Ascending aorta (tissue), 2 donors: ENCODE measurements at regions not wholly inside any gene's neighbourhood (a gene's known extent, or its start where the extent isn't known, plus 50 kb on each side); places are given as distances from the start of the nearest gene placed in this dataset.
A peak's percentile ranks its signal among the peaks of the same experiment; 100 is the strongest.

Source experiments
- DNase-seq, 2 donors: peaks; one replicate each; pipeline ENCODE4 v3.0.0-alpha.2; 2019; ENCODE audit warnings: low spot score in 2 of 2
- H3K27ac ChIP-seq, 2 donors: fragments of 200-600 bp; sonication (generic); one replicate each; pipeline ENCODE4 v1.5.1; 2016 to 2017; ENCODE audit warnings: mild to moderate bottlenecking in 1 of 2
- H3K27me3 ChIP-seq: fragments of 200-600 bp; sonication (generic); one replicate; pipeline ENCODE4 v1.5.1; 2017
- H3K36me3 ChIP-seq, 2 donors: fragments of 200-600 bp; sonication (generic); one replicate each; pipeline ENCODE4 v1.5.1; 2016
- H3K4me1 ChIP-seq, 2 donors: fragments of 200-600 bp; sonication (generic); one replicate each; pipeline ENCODE4 v1.5.1; 2016 to 2017; ENCODE audit warnings: mild to moderate bottlenecking in 1 of 2
- H3K4me3 ChIP-seq, 2 donors: fragments of 200-600 bp; sonication (generic); one replicate each; pipeline ENCODE4 v1.5.1; 2016 to 2017; ENCODE audit warnings: mild to moderate bottlenecking in 1 of 2
- H3K9me3 ChIP-seq, 2 donors: fragments of 200-600 bp; sonication (generic); one replicate each; pipeline ENCODE4 v1.5.1; 2016
- intact Hi-C: fragments of 100-400 bp; cut with DNase I; formaldehyde crosslinking; loops from one replicate; pipeline ENCODE4 v1.15.1; 2023
- TF ChIP-seq, protein P1 (sequence below), 3 experiments: fragments of 200-600 bp in 2 of 3; fragments of 450-650 bp in 1 of 3; sonication (generic) in 2 of 3; IDR thresholded peaks; one replicate each; pipeline ENCODE4 v1.5.1; 2016 to 2019; ENCODE audit warnings: antibody characterized with exemption in 3 of 3, mild to moderate bottlenecking in 1 of 3, moderate library complexity in 1 of 3

DNA sequence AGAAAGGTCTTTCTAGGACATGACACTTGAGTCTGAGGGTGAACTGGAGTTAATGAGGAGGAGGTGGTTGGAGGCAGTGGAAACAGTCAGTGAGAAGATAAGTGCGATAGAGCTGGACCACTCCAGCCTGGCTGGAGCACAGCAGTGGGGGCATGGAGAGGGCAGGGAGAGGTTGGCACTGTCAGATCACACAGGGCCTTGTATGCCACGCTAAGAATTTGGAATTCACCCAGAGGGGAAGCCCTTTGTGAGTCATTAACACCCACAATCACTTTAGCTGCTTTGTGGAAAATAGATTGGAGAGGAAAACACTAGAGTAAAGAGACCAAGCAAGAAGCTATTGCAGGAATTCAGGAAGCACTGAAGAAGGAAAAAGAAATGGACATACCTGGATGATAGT lies 83.3 kb downstream of the ZNF621 start:
- H3K9me3 ChIP-seq, result no peaks in the 10 kb centered on the region
- TF ChIP-seq, protein P1, sequence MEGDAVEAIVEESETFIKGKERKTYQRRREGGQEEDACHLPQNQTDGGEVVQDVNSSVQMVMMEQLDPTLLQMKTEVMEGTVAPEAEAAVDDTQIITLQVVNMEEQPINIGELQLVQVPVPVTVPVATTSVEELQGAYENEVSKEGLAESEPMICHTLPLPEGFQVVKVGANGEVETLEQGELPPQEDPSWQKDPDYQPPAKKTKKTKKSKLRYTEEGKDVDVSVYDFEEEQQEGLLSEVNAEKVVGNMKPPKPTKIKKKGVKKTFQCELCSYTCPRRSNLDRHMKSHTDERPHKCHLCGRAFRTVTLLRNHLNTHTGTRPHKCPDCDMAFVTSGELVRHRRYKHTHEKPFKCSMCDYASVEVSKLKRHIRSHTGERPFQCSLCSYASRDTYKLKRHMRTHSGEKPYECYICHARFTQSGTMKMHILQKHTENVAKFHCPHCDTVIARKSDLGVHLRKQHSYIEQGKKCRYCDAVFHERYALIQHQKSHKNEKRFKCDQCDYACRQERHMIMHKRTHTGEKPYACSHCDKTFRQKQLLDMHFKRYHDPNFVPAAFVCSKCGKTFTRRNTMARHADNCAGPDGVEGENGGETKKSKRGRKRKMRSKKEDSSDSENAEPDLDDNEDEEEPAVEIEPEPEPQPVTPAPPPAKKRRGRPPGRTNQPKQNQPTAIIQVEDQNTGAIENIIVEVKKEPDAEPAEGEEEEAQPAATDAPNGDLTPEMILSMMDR (IDR thresholded peaks at IDR 0.05), result no peak
- H3K27me3 ChIP-seq, result no peaks in the 10 kb centered on the region
- H3K36me3 ChIP-seq, result no peaks in the 10 kb centered on the region
- H3K4me1 ChIP-seq, result no peaks in the 10 kb centered on the region
- intact Hi-C loops, result no loop called here
- DNase-seq, result no peak
- no peak overlapping the region for H3K27ac ChIP-seq
- no peak overlapping the region for H3K4me3 ChIP-seq

DNA sequence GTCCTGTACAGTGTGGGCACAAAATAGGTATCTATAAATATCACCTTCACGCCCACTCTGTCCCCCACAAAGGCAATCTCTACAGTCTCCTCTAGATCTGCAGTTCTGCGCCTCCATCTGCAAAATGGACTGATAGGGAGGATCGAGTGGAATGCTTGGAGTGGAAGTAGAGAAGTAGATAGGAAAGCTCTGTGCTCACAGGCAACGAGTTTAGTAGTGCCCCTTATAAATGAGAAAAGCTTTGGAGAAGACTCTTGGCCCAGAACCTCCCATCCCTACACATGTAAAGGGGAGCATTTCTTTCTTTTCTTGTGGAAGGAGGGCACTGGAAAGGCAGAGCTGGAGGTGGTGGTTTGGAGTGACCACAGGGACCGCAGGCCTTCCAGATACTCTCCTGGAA lies 88.5 kb downstream of the ZNF621 start:
- TF ChIP-seq, protein P1 (IDR thresholded peaks at IDR 0.05), result no peak
- no peaks in the 10 kb centered on the region for H3K27me3 ChIP-seq
- no peak for DNase-seq

DNA sequence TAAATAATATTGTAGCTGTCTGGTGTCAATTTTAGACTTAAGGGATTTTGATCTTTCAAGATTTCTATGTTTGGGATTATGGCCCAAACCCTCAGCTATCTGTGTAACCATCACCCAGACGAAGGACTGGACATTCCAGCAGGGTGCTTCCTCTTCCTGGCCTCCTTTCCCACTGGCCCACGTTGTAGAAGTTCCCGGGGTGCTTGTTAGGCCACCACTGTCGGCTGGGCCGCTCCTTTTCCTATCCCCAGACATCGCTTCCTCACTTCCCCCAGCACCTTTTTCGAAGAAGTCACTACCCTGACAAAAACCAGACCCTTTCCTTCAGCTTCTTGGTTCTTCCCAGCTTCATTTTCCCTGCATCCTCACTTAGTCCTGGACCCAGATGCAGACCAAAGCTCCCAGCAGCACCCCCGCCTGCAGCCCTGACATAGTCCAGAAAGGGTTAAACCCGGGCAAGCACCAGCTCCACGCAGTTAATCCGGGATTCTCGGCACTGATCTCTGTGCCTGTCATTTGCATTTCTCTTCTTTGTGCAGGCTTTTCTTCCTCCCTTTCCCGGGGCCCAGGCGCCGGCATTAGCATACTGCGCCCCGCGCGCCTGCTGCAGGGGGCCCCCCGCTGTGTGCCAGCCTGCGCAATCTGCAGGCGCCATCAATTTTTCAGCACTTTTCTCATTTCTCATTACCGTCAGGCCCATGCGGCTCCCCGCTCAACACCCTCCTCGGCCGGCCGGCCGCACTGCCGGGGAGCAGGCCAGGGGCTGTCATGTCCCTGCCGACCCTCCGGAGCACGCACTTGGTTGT lies 90.6 kb downstream of the ZNF621 start:
- DNase-seq, result no peak
- H3K9me3 ChIP-seq, result no peaks in the 10 kb centered on the region
- no peaks in the 10 kb centered on the region for H3K4me1 ChIP-seq
- intact Hi-C loops, result no loop called here
- H3K36me3 ChIP-seq, result no peaks in the 10 kb centered on the region
- H3K4me3 ChIP-seq, result peak overlapping the region in 1 of 2 donors; percentile 23
- H3K27me3 ChIP-seq, result no peaks in the 10 kb centered on the region
- TF ChIP-seq, protein P1 (IDR thresholded peaks at IDR 0.05), result no peak
- no peak overlapping the region for H3K27ac ChIP-seq

More for the DNA sequence above, 88.5 kb downstream of the ZNF621 start:
- no peaks in the 10 kb centered on the region for H3K9me3 ChIP-seq
- no peaks in the 10 kb centered on the region for H3K36me3 ChIP-seq
- no peak overlapping the region for H3K27ac ChIP-seq
- H3K4me1 ChIP-seq, result no peaks in the 10 kb centered on the region
- intact Hi-C loops, result no loop called here
- no peak overlapping the region for H3K4me3 ChIP-seq

DNA sequence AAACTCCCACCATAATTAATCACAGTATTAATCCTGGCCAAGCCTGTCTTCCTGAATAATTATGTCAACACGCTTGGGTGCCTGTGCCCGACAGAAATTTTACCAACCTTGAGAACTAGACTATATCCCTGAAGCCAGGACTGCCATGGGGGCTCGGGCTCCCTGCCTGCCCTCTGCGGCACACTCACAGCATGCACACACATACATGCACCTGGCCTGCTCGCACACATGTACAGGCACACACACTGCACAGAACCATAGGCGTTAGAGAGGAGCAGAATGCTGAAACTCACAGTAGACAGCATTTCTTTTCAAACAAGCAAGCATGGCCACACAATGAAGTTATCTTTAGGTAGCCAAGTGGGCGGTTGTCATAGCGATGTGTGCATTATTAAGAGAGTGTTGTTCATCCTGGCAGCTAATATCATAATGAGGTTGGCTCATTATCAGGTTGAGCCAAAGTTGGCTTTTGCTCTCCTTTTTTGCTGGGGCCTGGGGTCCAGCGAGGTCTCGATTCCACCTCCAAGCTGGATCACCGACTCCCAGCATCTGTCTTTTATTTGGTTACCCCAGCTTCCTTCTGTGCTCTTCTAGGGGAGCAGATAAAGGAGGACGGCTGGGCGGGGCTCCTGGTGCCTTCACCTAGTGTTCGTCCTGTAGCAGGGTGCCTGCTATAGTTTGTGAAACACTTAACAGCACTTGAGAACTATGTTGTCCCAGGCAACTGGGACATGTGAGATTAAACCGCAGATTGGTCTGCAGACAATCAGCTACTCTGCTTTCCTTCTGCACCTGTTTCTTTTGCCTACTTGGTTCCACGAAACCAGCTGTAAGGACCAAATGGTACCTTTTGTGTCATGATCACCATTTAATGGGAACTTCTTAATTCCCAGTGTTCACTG lies 91.4 kb downstream of the ZNF621 start:
- no peaks in the 10 kb centered on the region for H3K9me3 ChIP-seq
- no peak for DNase-seq
- intact Hi-C loops, result no loop called here
- no peaks in the 10 kb centered on the region for H3K36me3 ChIP-seq
- TF ChIP-seq, protein P1 (IDR thresholded peaks at IDR 0.05), result no peak
- no peaks in the 10 kb centered on the region for H3K4me1 ChIP-seq
- no peaks in the 10 kb centered on the region for H3K27me3 ChIP-seq
- peak overlapping the region in 1 of 2 donors; percentile 23 for H3K4me3 ChIP-seq
- H3K27ac ChIP-seq, result no peak overlapping the region

DNA sequence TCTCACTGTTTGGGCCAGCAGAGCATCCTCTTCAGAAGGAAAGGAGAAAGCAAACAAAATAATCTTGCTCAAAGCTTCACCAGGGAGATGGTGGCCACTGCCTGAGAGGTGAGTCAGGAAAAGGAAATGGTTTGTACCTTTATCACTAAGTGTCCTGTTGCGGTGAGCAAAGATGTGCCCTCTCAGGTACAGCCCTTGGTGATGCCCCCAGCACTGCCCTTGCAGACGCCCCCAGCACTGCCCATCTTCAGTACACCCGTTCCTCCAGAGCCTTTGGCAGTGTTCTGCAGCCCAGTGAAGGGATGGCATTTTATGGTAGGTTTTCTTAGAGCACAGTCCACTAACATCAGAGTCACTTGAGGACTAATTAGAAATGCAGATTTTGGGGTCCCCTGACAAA lies 92.3 kb downstream of the ZNF621 start:
- intact Hi-C loops, result no loop called here

More for the DNA sequence above, 92.3 kb downstream of the ZNF621 start:
- no peak overlapping the region for H3K4me3 ChIP-seq
- H3K36me3 ChIP-seq, result no peaks in the 10 kb centered on the region
- DNase-seq, result no peak
- H3K9me3 ChIP-seq, result no peaks in the 10 kb centered on the region
- no peaks in the 10 kb centered on the region for H3K27me3 ChIP-seq
- TF ChIP-seq, protein P1 (IDR thresholded peaks at IDR 0.05), result no peak
- no peaks in the 10 kb centered on the region for H3K4me1 ChIP-seq
- H3K27ac ChIP-seq, result no peak overlapping the region
